CD4-positive, alpha-beta memory T cell (primary cell): ENCODE measurements at regions not wholly inside any gene's neighbourhood (a gene's known extent, or its start where the extent isn't known, plus 50 kb on each side); places are given as distances from the start of the nearest gene placed in this dataset.
A peak's percentile ranks its signal among the peaks of the same experiment; 100 is the strongest.

Source experiments
- CTCF ChIA-PET: fragments of 350-600 bp; sonication (Branson Sonifier 250); formaldehyde crosslinking; loops from one replicate; lab custom pipeline; 2021; ENCODE audit warnings: inconsistent platforms; ENCODE audit not compliant: partially characterized antibody; lab: Charles Lee
- POLR2A ChIA-PET: fragments of 350-600 bp; sonication (Branson Sonifier 250); formaldehyde crosslinking; loops from one replicate; lab custom pipeline; 2021; ENCODE audit not compliant: partially characterized antibody; lab: Charles Lee
- DNase-seq, 5 donors: peaks; one replicate each; pipeline versions ENCODE4 v3.0.0 to v3.0.0-alpha.2; 2020 to 2022; ENCODE audit warnings: mixed read lengths in 1 of 5
- H3K27ac ChIP-seq: one replicate; pipeline ENCODE4 v1.7.0; 2013; ENCODE audit warnings: low read depth, low read length
- H3K27me3 ChIP-seq: 2 replicates; pipeline ENCODE4 v1.7.0; 2013; ENCODE audit warnings: mild to moderate bottlenecking, low read length, moderate library complexity; ENCODE audit not compliant: insufficient read depth
- H3K36me3 ChIP-seq: 2 replicates; pipeline ENCODE4 v1.7.0; 2013; ENCODE audit warnings: mild to moderate bottlenecking, low read length, moderate library complexity; ENCODE audit not compliant: insufficient read depth
- H3K4me1 ChIP-seq: 2 replicates; pipeline ENCODE4 v1.7.0; 2013; ENCODE audit warnings: mild to moderate bottlenecking, low read length, moderate library complexity; ENCODE audit not compliant: insufficient read depth
- H3K4me3 ChIP-seq, 2 donors: one replicate each; pipeline ENCODE4 v1.7.0; 2013; ENCODE audit warnings: low read length in 2 of 2, mild to moderate bottlenecking in 1 of 2
- H3K9me3 ChIP-seq, 2 donors: one replicate each; pipeline ENCODE4 v1.7.0; 2013; ENCODE audit warnings: low read length in 2 of 2, control low read depth in 1 of 2; ENCODE audit not compliant: control insufficient read depth in 1 of 2
- H3K27ac Mint-ChIP-seq, 7 donors: one replicate each; pipeline ENCODE4 v1.8.0; 2020 to 2021; ENCODE audit warnings: mixed read lengths in 7 of 7, mild to moderate bottlenecking in 6 of 7, inconsistent platforms in 3 of 7, moderate library complexity in 3 of 7
- H3K27me3 Mint-ChIP-seq, 2 donors: one replicate each; pipeline ENCODE4 v1.8.0; 2020 to 2021; ENCODE audit warnings: mixed read lengths in 2 of 2
- H3K36me3 Mint-ChIP-seq, 2 donors: one replicate each; pipeline ENCODE4 v1.8.0; 2020 to 2021; ENCODE audit warnings: mixed read lengths in 2 of 2, inconsistent platforms in 1 of 2, mild to moderate bottlenecking in 1 of 2
- H3K4me1 Mint-ChIP-seq, 4 donors: one replicate each; pipeline ENCODE4 v1.8.0; 2020 to 2021; ENCODE audit warnings: mixed read lengths in 4 of 4, mild to moderate bottlenecking in 1 of 4
- H3K4me3 Mint-ChIP-seq, 8 donors: one replicate each; pipeline ENCODE4 v1.8.0; 2020 to 2021; ENCODE audit warnings: mixed read lengths in 8 of 8, mild to moderate bottlenecking in 7 of 8, moderate library complexity in 6 of 8, inconsistent platforms in 3 of 8
- H3K9me3 Mint-ChIP-seq, 8 donors: one replicate each; pipeline ENCODE4 v1.8.0; 2020 to 2021; ENCODE audit warnings: mixed read lengths in 8 of 8, mild to moderate bottlenecking in 5 of 8, inconsistent platforms in 3 of 8, moderate library complexity in 1 of 8
- intact Hi-C: fragments of 100-400 bp; cut with micrococcal nuclease; formaldehyde crosslinking; loops from one replicate; pipeline ENCODE4 v1.15.1; 2023

GRCh38 chr12:76247026-76247646, 101.1 kb downstream of the BBS10 start:
- no peaks in the 10 kb centered on the region for H3K9me3 Mint-ChIP-seq
- Histone ChIP-seq H3K4me1 (no peaks in the 10 kb centered on the region), H3K4me3 (no peak overlapping the region), H3K27ac (no peak overlapping the region), H3K27me3 (no peaks in the 10 kb centered on the region), H3K36me3 (no peaks in the 10 kb centered on the region), H3K9me3 (no peaks in the 10 kb centered on the region)
- no peak for DNase-seq
- peaks cover 0 to 3% of the 10 kb centered on the region in 2 donors for H3K27me3 Mint-ChIP-seq
- ChIA-PET POLR2A (no interaction called here), CTCF (interaction anchor here (0.5 kb wide), 1 partner anchor 719 kb away, joined by 3 read pairs; no protein-coding TSS in a partner anchor)
- H3K27ac Mint-ChIP-seq: no peak overlapping the region
- intact Hi-C loops: no loop called here
- no peak overlapping the region for H3K4me3 Mint-ChIP-seq
- H3K4me1 Mint-ChIP-seq: no peaks in the 10 kb centered on the region
- no peaks in the 10 kb centered on the region for H3K36me3 Mint-ChIP-seq

DNA sequence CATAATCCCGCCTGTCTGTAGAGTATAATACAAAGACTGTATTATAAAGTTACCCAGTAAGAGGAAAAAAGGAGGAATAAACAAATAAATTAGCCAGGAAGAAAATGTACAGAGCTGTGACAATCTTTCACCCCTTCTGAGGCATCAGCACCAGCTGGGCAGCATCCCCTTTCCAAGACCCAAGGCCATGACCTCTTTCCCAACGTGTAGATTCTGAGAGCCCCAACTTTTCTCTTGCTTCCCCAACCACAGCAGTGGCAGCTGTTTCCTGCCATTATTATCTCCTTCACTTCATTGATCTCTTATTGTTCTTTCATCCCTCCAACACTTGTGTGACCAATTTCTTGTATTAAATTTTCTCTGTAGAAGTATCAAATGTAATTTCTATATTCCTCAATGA, 101.6 kb downstream of the BBS10 start:
- H3K4me3 ChIP-seq: no peak overlapping the region
- Mint-ChIP-seq H3K36me3 (no peaks in the 10 kb centered on the region), H3K27ac (no peak overlapping the region), H3K9me3 (no peaks in the 10 kb centered on the region), H3K4me3 (no peak overlapping the region), H3K27me3 (peaks cover 0 to 2% of the 10 kb centered on the region in 2 donors), H3K4me1 (no peaks in the 10 kb centered on the region)
- H3K27me3 ChIP-seq: no peaks in the 10 kb centered on the region
- intact Hi-C loops: no loop called here
- DNase-seq: no peak
- no peaks in the 10 kb centered on the region for H3K36me3 ChIP-seq
- H3K9me3 ChIP-seq: no peaks in the 10 kb centered on the region
- POLR2A ChIA-PET: no interaction called here
- CTCF ChIA-PET: interaction anchor here (0.5 kb wide), 1 partner anchor 719 kb away, joined by 3 read pairs; no protein-coding TSS in a partner anchor
- H3K4me1 ChIP-seq: no peaks in the 10 kb centered on the region
- H3K27ac ChIP-seq: no peak overlapping the region

DNA sequence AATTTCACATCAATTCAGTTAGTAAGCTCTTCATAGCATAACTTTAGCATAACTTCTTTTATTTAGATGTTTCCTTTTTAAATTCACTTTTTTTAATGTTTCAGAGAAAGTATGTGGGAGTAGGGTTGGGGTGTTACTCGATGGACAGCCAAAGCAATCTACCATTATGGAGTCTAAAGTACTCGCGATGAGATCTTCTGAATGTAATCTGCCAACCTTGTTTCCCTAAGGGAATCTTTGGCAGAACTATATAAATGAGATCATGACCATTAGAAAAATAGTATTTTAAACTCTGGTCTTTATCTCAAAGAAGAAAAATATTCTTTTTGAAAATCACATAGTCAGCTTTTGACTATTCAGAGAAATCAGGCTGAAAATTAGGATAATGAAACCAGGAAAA, 103.9 kb downstream of the BBS10 start:
- Mint-ChIP-seq H3K9me3 (no peaks in the 10 kb centered on the region), H3K27ac (no peak overlapping the region), H3K4me3 (no peak overlapping the region), H3K36me3 (no peaks in the 10 kb centered on the region), H3K4me1 (no peaks in the 10 kb centered on the region), H3K27me3 (peaks cover 2 to 3% of the 10 kb centered on the region in 2 donors)
- DNase-seq: no peak
- H3K27me3 ChIP-seq: no peaks in the 10 kb centered on the region
- intact Hi-C loops: no loop called here
- no peak overlapping the region for H3K4me3 ChIP-seq
- no peaks in the 10 kb centered on the region for H3K9me3 ChIP-seq
- POLR2A ChIA-PET: no interaction called here
- H3K4me1 ChIP-seq: no peaks in the 10 kb centered on the region
- H3K27ac ChIP-seq: no peak overlapping the region
- CTCF ChIA-PET: no interaction called here
- no peaks in the 10 kb centered on the region for H3K36me3 ChIP-seq

- H3K27me3 ChIP-seq: no peaks in the 10 kb centered on the region
- CTCF ChIA-PET: no interaction called here
- POLR2A ChIA-PET: no interaction called here
- no peaks in the 10 kb centered on the region for H3K36me3 ChIP-seq
- Mint-ChIP-seq H3K27me3 (peaks cover 2 to 3% of the 10 kb centered on the region in 2 donors), H3K4me3 (no peak overlapping the region), H3K27ac (no peak overlapping the region), H3K36me3 (no peaks in the 10 kb centered on the region), H3K9me3 (no peaks in the 10 kb centered on the region), H3K4me1 (no peaks in the 10 kb centered on the region)
- no peak overlapping the region for H3K4me3 ChIP-seq
- intact Hi-C loops: no loop called here
- no peaks in the 10 kb centered on the region for H3K9me3 ChIP-seq
- H3K27ac ChIP-seq: no peak overlapping the region
- no peak for DNase-seq
- H3K4me1 ChIP-seq: no peaks in the 10 kb centered on the region
These were observed 105.2 kb downstream of the BBS10 start for GRCh38 chr12:76242813-76243550.

- H3K4me3 Mint-ChIP-seq: no peak overlapping the region
- no peak for DNase-seq
- H3K36me3 Mint-ChIP-seq: no peaks in the 10 kb centered on the region
- ChIA-PET POLR2A (interaction anchor here (0.6 kb wide), 1 partner anchor 734 kb away, joined by 3 read pairs; no protein-coding TSS in a partner anchor), CTCF (no interaction called here)
- H3K4me3 ChIP-seq: no peak overlapping the region
- intact Hi-C loops: no loop called here
- no peaks in the 10 kb centered on the region for H3K9me3 ChIP-seq
- H3K9me3 Mint-ChIP-seq: no peaks in the 10 kb centered on the region
- H3K27me3 ChIP-seq: no peaks in the 10 kb centered on the region
- no peaks in the 10 kb centered on the region for H3K4me1 ChIP-seq
- peaks cover 0 to 3% of the 10 kb centered on the region in 2 donors for H3K27me3 Mint-ChIP-seq
- H3K27ac ChIP-seq: no peak overlapping the region
- H3K27ac Mint-ChIP-seq: no peak overlapping the region
- no peaks in the 10 kb centered on the region for H3K4me1 Mint-ChIP-seq
- no peaks in the 10 kb centered on the region for H3K36me3 ChIP-seq
These were observed 106.8 kb downstream of the BBS10 start for GRCh38 chr12:76241371-76241770.

DNA sequence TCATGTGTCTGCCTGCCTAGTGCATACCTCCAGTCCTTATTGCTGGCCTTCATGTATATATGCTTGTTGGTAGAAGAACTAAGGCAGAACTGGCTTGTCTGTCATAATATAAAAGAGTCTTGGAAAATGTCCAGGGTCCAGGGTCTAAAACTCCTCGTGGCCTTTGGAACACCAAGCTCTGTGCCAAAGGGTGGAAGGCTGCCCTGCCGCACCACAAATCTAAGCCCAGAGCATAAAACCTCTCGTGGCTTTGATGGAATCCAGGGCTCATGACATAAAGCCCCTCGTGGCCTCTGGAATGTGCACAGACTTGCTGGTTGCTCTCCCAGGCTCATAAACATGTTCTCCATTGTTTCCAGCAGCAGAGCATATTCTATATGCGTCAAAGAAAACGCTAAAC, 107.9 kb downstream of the BBS10 start:
- Mint-ChIP-seq H3K9me3 (no peaks in the 10 kb centered on the region), H3K27me3 (peaks cover 0 to 3% of the 10 kb centered on the region in 2 donors), H3K4me1 (no peaks in the 10 kb centered on the region), H3K4me3 (peak overlapping the region in 1 of 8 donors; percentile 31), H3K27ac (no peak overlapping the region), H3K36me3 (no peaks in the 10 kb centered on the region)
- Histone ChIP-seq H3K9me3 (no peaks in the 10 kb centered on the region), H3K27me3 (no peaks in the 10 kb centered on the region), H3K27ac (no peak overlapping the region), H3K4me3 (no peak overlapping the region), H3K4me1 (no peaks in the 10 kb centered on the region), H3K36me3 (no peaks in the 10 kb centered on the region)
- CTCF ChIA-PET: no interaction called here
- no peak for DNase-seq
- intact Hi-C loops: no loop called here
- POLR2A ChIA-PET: no interaction called here

DNA sequence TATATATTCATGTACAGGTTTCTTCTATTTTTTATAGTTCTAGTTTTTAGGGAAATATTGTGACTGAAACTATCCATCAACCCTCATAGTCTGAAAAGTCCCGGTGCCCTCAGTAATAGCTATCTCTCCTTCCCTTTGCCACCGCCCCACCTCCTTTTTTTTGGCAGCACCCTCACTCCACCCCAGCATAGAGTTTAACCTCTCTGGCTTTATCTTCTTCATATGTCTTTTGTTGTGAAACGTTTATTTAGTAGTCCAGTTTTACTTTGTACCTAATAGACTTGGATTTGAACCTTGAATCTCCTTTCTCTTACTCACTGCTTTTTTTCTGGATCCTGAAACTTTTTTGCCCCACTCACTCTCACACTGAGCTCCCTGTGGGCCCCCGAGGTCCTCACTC, 109.5 kb downstream of the BBS10 start:
- Histone ChIP-seq H3K27me3 (no peaks in the 10 kb centered on the region), H3K4me1 (no peaks in the 10 kb centered on the region), H3K9me3 (no peaks in the 10 kb centered on the region), H3K27ac (no peak overlapping the region), H3K36me3 (no peaks in the 10 kb centered on the region), H3K4me3 (no peak overlapping the region)
- CTCF ChIA-PET: no interaction called here
- H3K4me1 Mint-ChIP-seq: no peaks in the 10 kb centered on the region
- H3K9me3 Mint-ChIP-seq: no peaks in the 10 kb centered on the region
- DNase-seq: no peak
- no peaks in the 10 kb centered on the region for H3K36me3 Mint-ChIP-seq
- H3K27ac Mint-ChIP-seq: no peak overlapping the region
- H3K27me3 Mint-ChIP-seq: peaks cover 0 to 3% of the 10 kb centered on the region in 2 donors
- POLR2A ChIA-PET: no interaction called here
- intact Hi-C loops: no loop called here
- no peak overlapping the region for H3K4me3 Mint-ChIP-seq
